ENCODE measurements at regions not wholly inside any gene's neighbourhood (a gene's known extent, or its start where the extent isn't known, plus 50 kb on each side); places are given as distances from the start of the nearest gene placed in this dataset.

DNA sequence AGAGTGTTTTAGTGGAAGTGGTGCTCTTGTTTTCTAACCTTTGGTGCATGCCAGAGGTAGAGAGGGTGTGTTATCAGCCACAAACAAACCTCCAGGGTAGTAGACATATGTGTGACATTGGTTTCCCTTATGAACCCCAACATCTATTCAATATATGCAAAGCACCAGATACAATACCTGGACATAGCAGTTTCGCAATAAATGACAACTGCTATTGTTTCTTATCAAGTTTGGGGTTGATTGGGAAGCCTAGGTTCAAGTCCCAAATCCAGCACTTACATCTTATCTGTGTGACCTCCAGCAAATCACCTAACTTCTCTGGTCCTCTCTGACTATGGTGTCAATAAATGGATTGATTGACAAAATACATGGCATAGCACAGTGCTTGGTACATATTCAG lies 169.4 kb upstream of the SERPINE2 start:
- H3K79me1 ChIP-seq (ENCODE audit: low read depth, low read length), result no peaks in the 10 kb centered on the region
- no peak overlapping the region for H2BK120ac ChIP-seq (replicated peaks; ENCODE audit: low read depth, low read length)
- no peaks in the 10 kb centered on the region for H3K36me3 ChIP-seq (ENCODE audit: control insufficient read depth in 2 of 4, insufficient read depth in 4 of 4, low read length in 3 of 4)
- H2BK20ac ChIP-seq (ENCODE audit: low read length), result no peak overlapping the region
- H3K9ac ChIP-seq (replicated peaks in 1 of 4; ENCODE audit: extremely low read depth in 1 of 4, low read depth in 3 of 4, low read length in 3 of 4), result no peak overlapping the region
- no peaks in the 10 kb centered on the region for H3K79me2 ChIP-seq (ENCODE audit: control insufficient read depth in 1 of 2, insufficient read depth in 2 of 2, low read length in 2 of 2)
- no peaks in the 10 kb centered on the region for H3K9me3 ChIP-seq (ENCODE audit: insufficient read depth in 2 of 2, low read depth in 1 of 2, low read length in 1 of 2)
- no peak overlapping the region for H4K8ac ChIP-seq (ENCODE audit: extremely low read depth, insufficient read depth, low read length)
- no peak overlapping the region for H4K91ac ChIP-seq (replicated peaks; ENCODE audit: insufficient read length, low read length)
- H3K27me3 ChIP-seq (replicated peaks in 1 of 4; ENCODE audit: control insufficient read depth in 3 of 4, extremely low read depth in 1 of 4, insufficient read depth in 3 of 4, low read length in 3 of 4), result no peaks in the 10 kb centered on the region
- no peak overlapping the region for H2AFZ ChIP-seq (ENCODE audit: low read length)
- no peaks in the 10 kb centered on the region for H4K20me1 ChIP-seq (replicated peaks in 1 of 2; ENCODE audit: control insufficient read depth in 1 of 2, insufficient read depth in 2 of 2, low read length in 2 of 2)
- H4K5ac ChIP-seq (ENCODE audit: insufficient read length, low read depth, low read length), result no peak overlapping the region
- H2AK5ac ChIP-seq (ENCODE audit: low read depth, low read length), result no peak overlapping the region
- ChIA-PET CTCF (ENCODE audit: partially characterized antibody) (interaction anchor here (0.8 to 2.4 kb wide), 4 partner anchors 12 to 238 kb away, joined by 3 to 10 read pairs (median 3); no protein-coding TSS in a partner anchor), POLR2A (ENCODE audit: partially characterized antibody) (interaction anchor here (1.9 kb wide), 1 partner anchor 9 kb away, joined by 4 read pairs; no protein-coding TSS in a partner anchor)
- no peak for DNase-seq (ENCODE audit: low read depth in 1 of 2, low spot score in 2 of 2)
- H2BK5ac ChIP-seq (ENCODE audit: low read depth, low read length), result no peak overlapping the region
- H3K4ac ChIP-seq (replicated peaks; ENCODE audit: insufficient read length, low read depth, low read length), result no peak overlapping the region
- H3K4me2 ChIP-seq (ENCODE audit: insufficient read depth in 1 of 2, low read depth in 2 of 2, low read length in 2 of 2), result no peak overlapping the region
- H3K4me1 ChIP-seq (replicated peaks in 1 of 4; ENCODE audit: control insufficient read depth in 3 of 4, insufficient read depth in 4 of 4, low read length in 3 of 4), result 0 out of 7 replicates have a peak, but pooled peaks cover 0 to 3% (median 0%) of the 10 kb centered on the region in 4 experiments
- H3K27ac ChIP-seq (ENCODE audit: low read depth, low read length), result no peak overlapping the region
- H2BK15ac ChIP-seq (ENCODE audit: low read length), result no peak overlapping the region
- H3K56ac ChIP-seq (replicated peaks; ENCODE audit: insufficient read length, low read depth, low read length), result no peak overlapping the region
- no peak overlapping the region for H2BK12ac ChIP-seq (ENCODE audit: low read depth, low read length)
- FAIRE-seq, result no peak
- no peak overlapping the region for H3K14ac ChIP-seq (ENCODE audit: insufficient read length)
- WGBS, 2 experiments (ENCODE audit: extremely low coverage in 1 of 2, insufficient coverage in 1 of 2, insufficient read length in 1 of 2, insufficient replicate concordance in 2 of 2, low coverage in 1 of 2, low lambda C conversion rate in 2 of 2, missing lambda C conversion rate in 1 of 2), result 89% methylated on average over 1 of the region's 1 CpG; no CpG with 5 or more reads in 1 of the 2 experiments
- H3K23me2 ChIP-seq (ENCODE audit: low read depth, low read length), result no peaks in the 10 kb centered on the region; the same call in 1 of the 2 replicates
- H3K18ac ChIP-seq (ENCODE audit: extremely low read depth, low read length), result no peak overlapping the region
- no peak overlapping the region for H3K4me3 ChIP-seq (ENCODE audit: extremely low read depth in 1 of 4, insufficient read depth in 2 of 4, low read depth in 3 of 4, low read length in 4 of 4)
- H3K23ac ChIP-seq (ENCODE audit: insufficient read length), result no peak overlapping the region
